Heart left ventricle (tissue), 13 donors: ENCODE measurements at regions not wholly inside any gene's neighbourhood (a gene's known extent, or its start where the extent isn't known, plus 50 kb on each side); places are given as distances from the start of the nearest gene placed in this dataset.

Source experiments
- CTCF ChIP-seq, 12 donors: fragments of 200-600 bp; sonication (generic) in 4 of 12; IDR thresholded peaks; one replicate each; pipeline versions ENCODE4 v1.5.0 to v1.8.0; 2018 to 2022; ENCODE audit warnings: antibody characterized with exemption in 12 of 12, mild to moderate bottlenecking in 5 of 12
- POLR2A ChIP-seq, 2 donors: fragments of 450-650 bp; IDR thresholded peaks; one replicate each; pipeline ENCODE4 v1.6.1; 2017; ENCODE audit warnings: antibody characterized with exemption in 2 of 2, mild to moderate bottlenecking in 2 of 2, moderate library complexity in 2 of 2
- donor health status: ischemic (EF 13 %, LVEDD 7.1; RV severe dilation, severe dysfunction).
- donor health status: DM: no; HTN: yes; CAD: no.
- donor health status: DM: no; HTN: no; CAD: no.
- donor health status: ischemic (EF 25% LVEDD 6.9; RV normal size, moderate dysfunction).
- donor health status: ischemic (EF 25% LVEDD 5.7; RV mildly dilated, moderate dysfunction).
- donor health status: ischemic (EF 35%, LVEDD 5.7; RV mildly dilated, moderate dysfunction).
- donor health status: nonischemic (EF 11% LVEDD 7.7; RV severe dilation, severe dysfunction).
- donor health status: DM: yes; HTN: yes; CAD: no.
- donor health status: PGD.
- donor health status: ischemic (EF 29% LVEDD 5.4; RV normal size, mild dysfunction).
- donor health status: nonischemic (EF 23%, LVEDD 6.1; RV moderate dilation, normal function).

- TF ChIP-seq POLR2A (IDR thresholded peaks at IDR 0.05): no peak
- TF ChIP-seq CTCF (IDR thresholded peaks at IDR 0.05): no peak
Measured at GRCh38 chr4:107131295-107131694, 95.2 kb upstream of the DKK2 start.
